Activated T-helper 1 cell treated with anti-CD3 and anti-CD28 coated beads, Interleukin-12 subunit alpha, Interleukin-12 subunit beta, Interleukin-2, Interleukin-4 antibody, amounts not matched to agents 30 ng/mL and 10 ng/mL and 1 ng/mL, durations not matched to agents 14 hours and 24 hours and 36 hours (primary cell): ENCODE measurements at regions not wholly inside any gene's neighbourhood (a gene's known extent, or its start where the extent isn't known, plus 50 kb on each side); places are given as distances from the start of the nearest gene placed in this dataset.

Experiments
- DNase-seq: peaks from one replicate; pipeline ENCODE4 v3.0.0; 2021; ENCODE audit warnings: low spot score
- H3K27ac Mint-ChIP-seq: one replicate; pipeline ENCODE4 v1.8.0; 2021; ENCODE audit warnings: mild to moderate bottlenecking, mixed read lengths
- H3K27me3 Mint-ChIP-seq: one replicate; pipeline ENCODE4 v1.8.0; 2022; ENCODE audit warnings: mild to moderate bottlenecking, moderate library complexity, mixed read lengths; ENCODE audit not compliant: insufficient read depth
- H3K36me3 Mint-ChIP-seq: one replicate; pipeline ENCODE4 v1.8.0; 2021; ENCODE audit warnings: low read depth, mixed read lengths
- H3K4me1 Mint-ChIP-seq: one replicate; pipeline ENCODE4 v1.8.0; 2021; ENCODE audit warnings: low read depth, mixed read lengths
- H3K4me3 Mint-ChIP-seq: one replicate; pipeline ENCODE4 v1.8.0; 2021; ENCODE audit warnings: mild to moderate bottlenecking, moderate library complexity, mixed read lengths
- H3K9me3 Mint-ChIP-seq: one replicate; pipeline ENCODE4 v1.8.0; 2021; ENCODE audit warnings: mixed read lengths
- intact Hi-C: fragments of 100-400 bp; cut with micrococcal nuclease; formaldehyde crosslinking; loops from one replicate; pipeline ENCODE4 v1.15.1; 2024

GRCh38 chr6:8269094-8269493, 166.3 kb downstream of the SLC35B3 start:
- no peak for DNase-seq
- H3K4me1 Mint-ChIP-seq, result no peaks in the 10 kb centered on the region
- H3K27me3 Mint-ChIP-seq, result no peaks in the 10 kb centered on the region
- no peak overlapping the region for H3K4me3 Mint-ChIP-seq
- H3K27ac Mint-ChIP-seq, result no peak overlapping the region
- intact Hi-C loops, result no loop called here
- peaks cover 4% of the 10 kb centered on the region for H3K9me3 Mint-ChIP-seq
- H3K36me3 Mint-ChIP-seq, result no peaks in the 10 kb centered on the region

GRCh38 chr6:8268606-8269005, 166.3 kb upstream of the EEF1E1 start:
- no peaks in the 10 kb centered on the region for H3K27me3 Mint-ChIP-seq

GRCh38 chr6:8268156-8268555, 165.8 kb upstream of the EEF1E1 start:
- no peaks in the 10 kb centered on the region for H3K36me3 Mint-ChIP-seq
- peaks cover 4% of the 10 kb centered on the region for H3K9me3 Mint-ChIP-seq
- intact Hi-C loops, result no loop called here
- no peak for DNase-seq
- no peaks in the 10 kb centered on the region for H3K4me1 Mint-ChIP-seq
- H3K4me3 Mint-ChIP-seq, result no peak overlapping the region
- H3K27me3 Mint-ChIP-seq, result no peaks in the 10 kb centered on the region
- H3K27ac Mint-ChIP-seq, result no peak overlapping the region

More at GRCh38 chr6:8268606-8269005, 166.3 kb upstream of the EEF1E1 start:
- H3K4me3 Mint-ChIP-seq, result no peak overlapping the region
- H3K36me3 Mint-ChIP-seq, result no peaks in the 10 kb centered on the region
- H3K4me1 Mint-ChIP-seq, result no peaks in the 10 kb centered on the region
- H3K9me3 Mint-ChIP-seq, result peaks cover 4% of the 10 kb centered on the region
- no peak overlapping the region for H3K27ac Mint-ChIP-seq
- no peak for DNase-seq
- intact Hi-C loops, result no loop called here

- no peak overlapping the region for H3K4me3 Mint-ChIP-seq
- H3K9me3 Mint-ChIP-seq, result peaks cover 2% of the 10 kb centered on the region
- intact Hi-C loops, result no loop called here
- no peak for DNase-seq
- H3K27ac Mint-ChIP-seq, result no peak overlapping the region
- H3K27me3 Mint-ChIP-seq, result no peaks in the 10 kb centered on the region
- no peaks in the 10 kb centered on the region for H3K4me1 Mint-ChIP-seq
- no peaks in the 10 kb centered on the region for H3K36me3 Mint-ChIP-seq
Observed at GRCh38 chr6:8260610-8261009, 158.3 kb upstream of the EEF1E1 start.

GRCh38 chr6:8246403-8246802, 144.1 kb upstream of the EEF1E1 start:
- Mint-ChIP-seq H3K27ac (no peak overlapping the region), H3K27me3 (peaks cover 2% of the 10 kb centered on the region), H3K4me3 (no peak overlapping the region), H3K9me3 (no peaks in the 10 kb centered on the region), H3K4me1 (no peaks in the 10 kb centered on the region), H3K36me3 (no peaks in the 10 kb centered on the region)
- no peak for DNase-seq
- intact Hi-C loops, result no loop called here

GRCh38 chr6:8245726-8246125, 143.4 kb upstream of the EEF1E1 start:
- H3K27ac Mint-ChIP-seq, result no peak overlapping the region
- intact Hi-C loops, result no loop called here

GRCh38 chr6:8243475-8243874, 141.1 kb upstream of the EEF1E1 start:
- no peak for DNase-seq
- no peaks in the 10 kb centered on the region for H3K36me3 Mint-ChIP-seq
- peaks cover 4% of the 10 kb centered on the region for H3K27me3 Mint-ChIP-seq
- intact Hi-C loops, result no loop called here
- H3K9me3 Mint-ChIP-seq, result no peaks in the 10 kb centered on the region
- no peak overlapping the region for H3K4me3 Mint-ChIP-seq
- H3K4me1 Mint-ChIP-seq, result no peaks in the 10 kb centered on the region
- H3K27ac Mint-ChIP-seq, result no peak overlapping the region

More at GRCh38 chr6:8245726-8246125, 143.4 kb upstream of the EEF1E1 start:
- no peak for DNase-seq
- Mint-ChIP-seq H3K4me3 (no peak overlapping the region), H3K27me3 (peaks cover 3% of the 10 kb centered on the region), H3K9me3 (no peaks in the 10 kb centered on the region), H3K36me3 (no peaks in the 10 kb centered on the region), H3K4me1 (no peaks in the 10 kb centered on the region)

- Mint-ChIP-seq H3K27ac (no peak overlapping the region), H3K9me3 (no peaks in the 10 kb centered on the region), H3K4me3 (no peak overlapping the region), H3K27me3 (peaks cover 4% of the 10 kb centered on the region), H3K4me1 (no peaks in the 10 kb centered on the region), H3K36me3 (no peaks in the 10 kb centered on the region)
- DNase-seq, result no peak
- intact Hi-C loops, result no loop called here
Observed at GRCh38 chr6:8242885-8243284, 140.5 kb upstream of the EEF1E1 start.

GRCh38 chr6:8240301-8240700, 138.0 kb upstream of the EEF1E1 start:
- H3K4me1 Mint-ChIP-seq, result no peaks in the 10 kb centered on the region
- no peaks in the 10 kb centered on the region for H3K9me3 Mint-ChIP-seq
- H3K27me3 Mint-ChIP-seq, result peaks cover 4% of the 10 kb centered on the region
- H3K4me3 Mint-ChIP-seq, result no peak overlapping the region
- no peak for DNase-seq
- no peak overlapping the region for H3K27ac Mint-ChIP-seq
- no peaks in the 10 kb centered on the region for H3K36me3 Mint-ChIP-seq
- intact Hi-C loops, result no loop called here

- intact Hi-C loops, result no loop called here
- H3K4me1 Mint-ChIP-seq, result no peaks in the 10 kb centered on the region
- H3K9me3 Mint-ChIP-seq, result no peaks in the 10 kb centered on the region
- H3K4me3 Mint-ChIP-seq, result no peak overlapping the region
- H3K27ac Mint-ChIP-seq, result no peak overlapping the region
- no peaks in the 10 kb centered on the region for H3K36me3 Mint-ChIP-seq
- DNase-seq, result no peak
- H3K27me3 Mint-ChIP-seq, result peaks cover 4% of the 10 kb centered on the region
Observed at GRCh38 chr6:8238773-8239683, 136.7 kb upstream of the EEF1E1 start.

- intact Hi-C loops, result no loop called here
- no peaks in the 10 kb centered on the region for H3K4me1 Mint-ChIP-seq
- H3K4me3 Mint-ChIP-seq, result no peak overlapping the region
- peaks cover 4% of the 10 kb centered on the region for H3K27me3 Mint-ChIP-seq
- no peak overlapping the region for H3K27ac Mint-ChIP-seq
- no peak for DNase-seq
- no peaks in the 10 kb centered on the region for H3K36me3 Mint-ChIP-seq
- H3K9me3 Mint-ChIP-seq, result no peaks in the 10 kb centered on the region
Observed at GRCh38 chr6:8237668-8238067, 135.3 kb upstream of the EEF1E1 start.

- H3K9me3 Mint-ChIP-seq, result no peaks in the 10 kb centered on the region
- H3K36me3 Mint-ChIP-seq, result no peaks in the 10 kb centered on the region
- no peak overlapping the region for H3K4me3 Mint-ChIP-seq
- H3K27ac Mint-ChIP-seq, result no peak overlapping the region
- intact Hi-C loops, result no loop called here
- no peaks in the 10 kb centered on the region for H3K4me1 Mint-ChIP-seq
- DNase-seq, result no peak
- H3K27me3 Mint-ChIP-seq, result peaks cover 2% of the 10 kb centered on the region
Observed at GRCh38 chr6:8236956-8237355, 134.6 kb upstream of the EEF1E1 start.

- DNase-seq, result no peak
- no peak overlapping the region for H3K4me3 Mint-ChIP-seq
- H3K27ac Mint-ChIP-seq, result no peak overlapping the region
- no peaks in the 10 kb centered on the region for H3K36me3 Mint-ChIP-seq
- H3K9me3 Mint-ChIP-seq, result no peaks in the 10 kb centered on the region
- intact Hi-C loops, result no loop called here
- no peaks in the 10 kb centered on the region for H3K4me1 Mint-ChIP-seq
- no peaks in the 10 kb centered on the region for H3K27me3 Mint-ChIP-seq
Observed at GRCh38 chr6:8234321-8234720, 132.0 kb upstream of the EEF1E1 start.

- H3K27me3 Mint-ChIP-seq, result no peaks in the 10 kb centered on the region
- H3K4me1 Mint-ChIP-seq, result no peaks in the 10 kb centered on the region
- H3K9me3 Mint-ChIP-seq, result no peaks in the 10 kb centered on the region
Observed at GRCh38 chr6:8231956-8232355, 129.6 kb upstream of the EEF1E1 start.

More at GRCh38 chr6:8231956-8232355, 129.6 kb upstream of the EEF1E1 start:
- no peak overlapping the region for H3K27ac Mint-ChIP-seq
- intact Hi-C loops, result no loop called here
- DNase-seq, result no peak
- H3K4me3 Mint-ChIP-seq, result no peak overlapping the region
- H3K36me3 Mint-ChIP-seq, result no peaks in the 10 kb centered on the region
